Neuronal stem cell (in vitro differentiated cells): ENCODE measurements at regions not wholly inside any gene's neighbourhood (a gene's known extent, or its start where the extent isn't known, plus 50 kb on each side); places are given as distances from the start of the nearest gene placed in this dataset.

Source experiments
- DNase-seq: peaks from one replicate; pipeline ENCODE4 v3.0.0-alpha.2; 2013; ENCODE audit warnings: low spot score
- H2AFZ ChIP-seq: one replicate; pipeline ENCODE4 v1.6.1; 2013; ENCODE audit warnings: mild to moderate bottlenecking, low read length, inconsistent platforms
- H2AK5ac ChIP-seq: 2 replicates; pipeline ENCODE4 v1.6.1; 2013; ENCODE audit warnings: low read depth, mild to moderate bottlenecking, inconsistent platforms, low read length, moderate library complexity, mixed read lengths
- H2BK120ac ChIP-seq: 2 replicates; pipeline ENCODE4 v1.6.1; 2013; ENCODE audit warnings: low read depth, mild to moderate bottlenecking, inconsistent platforms, low read length, moderate library complexity, mixed read lengths
- H2BK12ac ChIP-seq: one replicate; pipeline ENCODE4 v1.6.1; 2013; ENCODE audit warnings: low read length, inconsistent platforms
- H2BK15ac ChIP-seq: 2 replicates; pipeline ENCODE4 v1.6.1; 2013; ENCODE audit warnings: mild to moderate bottlenecking, low read length, inconsistent platforms, mixed read lengths
- H2BK5ac ChIP-seq: one replicate; pipeline ENCODE4 v1.6.1; 2013; ENCODE audit warnings: inconsistent platforms, mild to moderate bottlenecking, low read length, moderate library complexity
- H3K14ac ChIP-seq: one replicate; pipeline ENCODE4 v1.6.1; 2013; ENCODE audit warnings: low read length, inconsistent platforms
- H3K18ac ChIP-seq: 2 replicates; pipeline ENCODE4 v1.6.1; 2013; ENCODE audit warnings: low read length, inconsistent platforms
- H3K23ac ChIP-seq: 2 replicates; pipeline ENCODE4 v1.6.1; 2013; ENCODE audit warnings: low read depth, mild to moderate bottlenecking, mixed read lengths, low read length, inconsistent platforms; ENCODE audit not compliant: poor library complexity
- H3K27ac ChIP-seq: replicated peaks from 3 replicates; pipeline ENCODE4 v1.5.1; 2013; ENCODE audit warnings: low read length, inconsistent platforms
- H3K27me3 ChIP-seq, 3 experiments: 2 replicates each; pipeline ENCODE4 v1.6.1; 2013; ENCODE audit warnings: low read length in 3 of 3, mild to moderate bottlenecking in 2 of 3, inconsistent platforms in 1 of 3, low read depth in 1 of 3, mixed read lengths in 1 of 3, moderate library complexity in 1 of 3; ENCODE audit not compliant: control insufficient read depth in 3 of 3, insufficient read depth in 3 of 3
- H3K36me3 ChIP-seq, 2 donors: replicated peaks in 1 of 2; 2 replicates each; pipeline ENCODE4 v1.6.1; 2013; ENCODE audit warnings: low read length in 2 of 2; ENCODE audit not compliant: control insufficient read depth in 2 of 2, insufficient read depth in 2 of 2
- H3K4ac ChIP-seq: 2 replicates; pipeline ENCODE4 v1.6.1; 2013; ENCODE audit warnings: inconsistent platforms, mild to moderate bottlenecking, low read length, moderate library complexity
- H3K4me1 ChIP-seq, 2 donors: 1 replicate in 1 of 2; 2 replicates in 1 of 2; pipeline ENCODE4 v1.6.1; 2013; ENCODE audit warnings: low read length in 2 of 2, low read depth in 1 of 2; ENCODE audit not compliant: control insufficient read depth in 2 of 2, insufficient read depth in 1 of 2
- H3K4me2 ChIP-seq: one replicate; pipeline ENCODE4 v1.6.1; 2013; ENCODE audit warnings: mild to moderate bottlenecking, low read length, inconsistent platforms; ENCODE audit not compliant: insufficient read depth, poor library complexity, severe bottlenecking
- H3K4me3 ChIP-seq, 2 donors: 2 replicates each; pipeline ENCODE4 v1.5.1; 2013; ENCODE audit warnings: low read length in 2 of 2, mild to moderate bottlenecking in 2 of 2, inconsistent platforms in 1 of 2, moderate library complexity in 1 of 2
- H3K79me1 ChIP-seq: one replicate; pipeline ENCODE4 v1.6.1; 2013; ENCODE audit warnings: low read depth, mild to moderate bottlenecking, inconsistent platforms, low read length, moderate library complexity
- H3K9ac ChIP-seq: one replicate; pipeline ENCODE4 v1.6.1; 2013; ENCODE audit warnings: mild to moderate bottlenecking, low read depth, low read length, inconsistent platforms; ENCODE audit not compliant: poor library complexity
- H3K9me3 ChIP-seq, 2 donors: replicated peaks in 1 of 2; 2 replicates each; pipeline versions ENCODE3 to v1.6.1; 2013; ENCODE audit warnings: low read length in 2 of 2, mild to moderate bottlenecking in 2 of 2, inconsistent platforms in 1 of 2, low read depth in 1 of 2, mixed read lengths in 1 of 2, moderate library complexity in 1 of 2; ENCODE audit not compliant: control insufficient read depth in 2 of 2, insufficient read depth in 1 of 2
- H4K8ac ChIP-seq: one replicate; pipeline ENCODE4 v1.6.1; 2013; ENCODE audit warnings: low read depth, mild to moderate bottlenecking, inconsistent platforms, low read length, moderate library complexity
- H4K91ac ChIP-seq: one replicate; pipeline ENCODE4 v1.6.1; 2013; ENCODE audit warnings: low read length, low read depth, mild to moderate bottlenecking, inconsistent platforms; ENCODE audit not compliant: poor library complexity
- WGBS, 2 donors: extraction: QIAGEN DNeasy Blood & Tissue Kit; methylation state at CpG; one replicate each; pipeline ENCODE4 v1.1.7; 2013; ENCODE audit warnings: missing lambda C conversion rate in 2 of 2, mixed read lengths in 1 of 2; ENCODE audit not compliant: insufficient read length in 2 of 2, insufficient replicate concordance in 1 of 2; ENCODE audit errors: extremely low coverage in 2 of 2; 5-methylcytosine and 5-hydroxymethylcytosine counted together

DNA sequence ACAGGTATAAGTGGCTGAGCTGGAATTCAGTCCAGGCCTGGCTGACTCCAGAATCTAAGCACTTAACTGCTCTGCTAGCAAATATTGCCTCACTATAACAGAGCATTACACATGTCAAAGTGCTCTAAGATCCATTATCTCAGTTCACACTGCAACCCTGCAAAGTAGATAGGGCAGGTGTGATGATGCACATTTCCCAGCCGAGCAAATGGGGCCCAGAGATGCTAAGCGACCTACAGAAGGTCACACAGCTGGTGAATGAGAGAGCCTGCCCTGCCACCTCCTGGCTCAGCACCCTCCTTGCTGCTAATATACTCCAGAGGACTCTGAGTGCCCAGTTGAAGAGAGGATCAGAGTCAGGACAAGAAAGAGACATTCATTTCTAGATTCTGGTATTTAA, 73.6 kb upstream of the CCL1 start:
- Histone ChIP-seq H3K36me3 (no peaks in the 10 kb centered on the region), H3K4ac (no peak overlapping the region), H3K9me3 (no peaks in the 10 kb centered on the region), H2AFZ (no peak overlapping the region), H2AK5ac (no peak overlapping the region), H3K18ac (no peak overlapping the region), H2BK15ac (no peak overlapping the region), H3K27ac (no peak overlapping the region), H3K79me1 (peaks cover 2% of the 10 kb centered on the region), H3K23ac (no peak overlapping the region), H3K14ac (no peak overlapping the region), H2BK120ac (no peak overlapping the region), H3K27me3 (no peaks in the 10 kb centered on the region), H3K4me1 (no peaks in the 10 kb centered on the region), H3K9ac (no peak overlapping the region), H4K91ac (no peak overlapping the region), H3K4me2 (no peak overlapping the region), H2BK5ac (no peak overlapping the region), H4K8ac (no peak overlapping the region), H2BK12ac (no peak overlapping the region), H3K4me3 (no peak overlapping the region)
- DNase-seq: no peak
- no CpG with 5 or more reads among the region's 2 CpGs for WGBS, 2 donors

DNA sequence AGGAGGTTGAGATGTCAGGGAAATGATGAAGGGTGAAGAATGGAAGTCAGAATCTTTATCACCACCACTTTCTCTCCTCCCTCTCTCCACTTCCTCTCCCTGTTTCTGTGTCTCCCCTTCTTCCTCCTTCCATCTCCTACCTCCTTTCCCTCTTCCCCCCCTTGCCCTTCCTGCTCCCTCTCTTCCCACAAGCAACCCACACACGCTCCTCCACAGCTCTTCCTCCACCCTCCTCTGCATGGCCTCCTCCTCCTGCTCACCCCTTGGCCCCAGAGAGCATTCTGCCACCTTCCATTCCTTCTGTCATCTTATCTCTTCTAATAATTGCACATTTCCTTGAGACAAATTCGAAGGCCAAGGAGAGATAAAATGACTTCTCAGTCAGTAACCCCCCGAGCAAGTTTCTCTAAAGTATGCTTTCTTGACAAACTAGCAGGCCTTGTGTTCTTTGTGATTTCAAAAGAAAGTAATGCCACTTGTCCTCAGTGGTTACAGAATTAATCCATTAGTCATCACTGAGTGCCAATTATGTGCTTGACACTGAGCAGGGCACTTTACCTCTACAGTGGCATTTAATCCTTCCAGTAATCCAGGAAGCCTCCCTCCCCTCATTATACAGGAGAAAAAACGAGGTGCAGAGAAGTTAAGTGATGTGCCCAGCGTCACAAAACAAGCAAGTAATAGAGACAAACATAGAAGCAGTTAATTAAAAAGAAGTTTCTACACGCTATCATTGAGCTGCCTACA, 72.3 kb upstream of the CCL1 start:
- Histone ChIP-seq H3K4me2 (no peak overlapping the region), H3K18ac (no peak overlapping the region), H3K4me3 (no peak overlapping the region), H4K91ac (no peak overlapping the region), H3K9me3 (no peaks in the 10 kb centered on the region), H2BK15ac (no peak overlapping the region), H2AK5ac (no peak overlapping the region), H3K23ac (no peak overlapping the region), H3K79me1 (no peaks in the 10 kb centered on the region), H4K8ac (no peak overlapping the region), H3K9ac (no peak overlapping the region), H2BK120ac (no peak overlapping the region), H2BK12ac (no peak overlapping the region), H3K4me1 (no peaks in the 10 kb centered on the region), H3K27ac (no peak overlapping the region), H2BK5ac (no peak overlapping the region), H3K36me3 (no peaks in the 10 kb centered on the region), H3K14ac (no peak overlapping the region), H3K27me3 (no peaks in the 10 kb centered on the region), H2AFZ (no peak overlapping the region), H3K4ac (no peak overlapping the region)
- no peak for DNase-seq
- no CpG with 5 or more reads among the region's 6 CpGs for WGBS, 2 donors

DNA sequence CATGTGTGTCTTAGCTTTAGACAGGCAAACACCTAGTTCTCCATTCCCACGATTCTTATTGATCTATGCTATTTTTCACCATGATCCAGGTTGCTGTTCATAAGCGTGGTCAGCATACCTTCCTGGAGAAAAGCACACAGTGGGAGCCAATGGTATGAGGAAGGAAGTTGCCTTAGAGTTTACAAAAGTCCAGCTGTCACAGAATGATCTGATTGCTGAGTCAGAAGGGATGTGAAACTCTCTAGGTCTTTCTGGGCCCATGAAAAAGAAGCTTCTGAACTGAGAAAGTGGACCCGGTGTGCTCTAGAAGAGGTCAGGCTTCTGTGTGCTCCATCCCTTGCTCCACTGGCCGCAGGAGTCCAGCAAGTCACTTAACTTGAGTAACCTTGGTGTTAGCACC, 71.0 kb upstream of the CCL1 start:
- H2BK120ac ChIP-seq: no peak overlapping the region
- H3K4me2 ChIP-seq: no peak overlapping the region
- no CpG with 5 or more reads among the region's 4 CpGs for WGBS, 2 donors
- H3K14ac ChIP-seq: no peak overlapping the region
- no peaks in the 10 kb centered on the region for H3K27me3 ChIP-seq
- no peak overlapping the region for H3K4me3 ChIP-seq
- H2BK5ac ChIP-seq: no peak overlapping the region
- no peak overlapping the region for H3K9ac ChIP-seq
- DNase-seq: no peak
- H3K79me1 ChIP-seq: no peaks in the 10 kb centered on the region
- H3K27ac ChIP-seq: no peak overlapping the region
- no peaks in the 10 kb centered on the region for H3K9me3 ChIP-seq
- H4K91ac ChIP-seq: no peak overlapping the region
- no peak overlapping the region for H2AK5ac ChIP-seq
- H4K8ac ChIP-seq: no peak overlapping the region
- H3K18ac ChIP-seq: no peak overlapping the region
- H3K4ac ChIP-seq: no peak overlapping the region
- no peak overlapping the region for H2BK12ac ChIP-seq
- H3K23ac ChIP-seq: no peak overlapping the region
- H3K4me1 ChIP-seq: no peaks in the 10 kb centered on the region
- no peak overlapping the region for H2BK15ac ChIP-seq
- no peaks in the 10 kb centered on the region for H3K36me3 ChIP-seq
- H2AFZ ChIP-seq: no peak overlapping the region

- no peak overlapping the region for H2BK5ac ChIP-seq
- WGBS, 2 donors: no CpG with 5 or more reads among the region's 14 CpGs
Observed at GRCh38 chr17:34424814-34425491, 61.9 kb upstream of the CCL1 start.

More at GRCh38 chr17:34424814-34425491, 61.9 kb upstream of the CCL1 start:
- no peak overlapping the region for H3K4me3 ChIP-seq
- no peak overlapping the region for H3K4ac ChIP-seq
- peaks cover 0 to 22% (median 0%) of the 10 kb centered on the region in 3 experiments for H3K27me3 ChIP-seq
- H3K18ac ChIP-seq: peak overlapping the region; percentile 68
- H3K14ac ChIP-seq: no peak overlapping the region
- H4K91ac ChIP-seq: no peak overlapping the region
- H2BK120ac ChIP-seq: no peak overlapping the region
- H3K9ac ChIP-seq: peak overlapping the region; percentile 68
- peak overlapping the region; percentile 45 for H3K4me2 ChIP-seq
- no peak overlapping the region for H2BK12ac ChIP-seq
- no peak overlapping the region for H2AFZ ChIP-seq
- H2AK5ac ChIP-seq: no peak overlapping the region
- H3K23ac ChIP-seq: peak overlapping the region; percentile 9
- no peaks in the 10 kb centered on the region for H3K79me1 ChIP-seq
- no peak overlapping the region for H2BK15ac ChIP-seq
- H4K8ac ChIP-seq: no peak overlapping the region
- H3K27ac ChIP-seq: no peak overlapping the region
- DNase-seq: no peak
- no peaks in the 10 kb centered on the region for H3K9me3 ChIP-seq
- peaks cover 0 to 10% of the 10 kb centered on the region in 2 donors for H3K4me1 ChIP-seq
- H3K36me3 ChIP-seq: no peaks in the 10 kb centered on the region
